Hepatocyte (in vitro differentiated cells): ENCODE measurements at regions not wholly inside any gene's neighbourhood (a gene's known extent, or its start where the extent isn't known, plus 50 kb on each side); places are given as distances from the start of the nearest gene placed in this dataset.

Source experiments
- EZH2 ChIP-seq: fragments of 200-600 bp; sonication (generic); IDR thresholded peaks from 2 replicates; pipeline ENCODE4 v1.6.1; 2016; ENCODE audit warnings: antibody characterized with exemption, mild to moderate bottlenecking, borderline replicate concordance
- EZH2phosphoT487 ChIP-seq: fragments of 200-600 bp; sonication (generic); IDR thresholded peaks from one replicate; pipeline ENCODE4 v1.6.1; 2018; ENCODE audit warnings: antibody characterized with exemption, mild to moderate bottlenecking, low read depth, moderate library complexity; ENCODE audit not compliant: unreplicated experiment, severe bottlenecking
- TF ChIP-seq, protein P1 (sequence below): fragments of 200-600 bp; sonication (generic); IDR thresholded peaks from 2 replicates; pipeline ENCODE4 v1.5.1; 2016; ENCODE audit warnings: antibody characterized with exemption, mild to moderate bottlenecking; ENCODE audit not compliant: poor library complexity

- no peak for TF ChIP-seq EZH2
- TF ChIP-seq, protein P1, sequence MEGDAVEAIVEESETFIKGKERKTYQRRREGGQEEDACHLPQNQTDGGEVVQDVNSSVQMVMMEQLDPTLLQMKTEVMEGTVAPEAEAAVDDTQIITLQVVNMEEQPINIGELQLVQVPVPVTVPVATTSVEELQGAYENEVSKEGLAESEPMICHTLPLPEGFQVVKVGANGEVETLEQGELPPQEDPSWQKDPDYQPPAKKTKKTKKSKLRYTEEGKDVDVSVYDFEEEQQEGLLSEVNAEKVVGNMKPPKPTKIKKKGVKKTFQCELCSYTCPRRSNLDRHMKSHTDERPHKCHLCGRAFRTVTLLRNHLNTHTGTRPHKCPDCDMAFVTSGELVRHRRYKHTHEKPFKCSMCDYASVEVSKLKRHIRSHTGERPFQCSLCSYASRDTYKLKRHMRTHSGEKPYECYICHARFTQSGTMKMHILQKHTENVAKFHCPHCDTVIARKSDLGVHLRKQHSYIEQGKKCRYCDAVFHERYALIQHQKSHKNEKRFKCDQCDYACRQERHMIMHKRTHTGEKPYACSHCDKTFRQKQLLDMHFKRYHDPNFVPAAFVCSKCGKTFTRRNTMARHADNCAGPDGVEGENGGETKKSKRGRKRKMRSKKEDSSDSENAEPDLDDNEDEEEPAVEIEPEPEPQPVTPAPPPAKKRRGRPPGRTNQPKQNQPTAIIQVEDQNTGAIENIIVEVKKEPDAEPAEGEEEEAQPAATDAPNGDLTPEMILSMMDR, result peak; percentile 90
- TF ChIP-seq EZH2phosphoT487, result no peak
These were observed 51.2 kb upstream of the RNF182 start for GRCh38 chr6:13873288-13874190.
